ENCODE measurements at regions not wholly inside any gene's neighbourhood (a gene's known extent, or its start where the extent isn't known, plus 50 kb on each side); places are given as distances from the start of the nearest gene placed in this dataset.

- no peak for TF ChIP-seq CTCF (IDR thresholded peaks at IDR 0.05)
- TF ChIP-seq REST (IDR thresholded peaks at IDR 0.05; ENCODE audit: insufficient read depth in 1 of 2, low read depth in 2 of 2, low read length in 1 of 2) = no peak
- no peak for TF ChIP-seq POLR2AphosphoS5 (IDR thresholded peaks at IDR 0.05; ENCODE audit: low read depth, low read length)
- TF ChIP-seq SIN3A (IDR thresholded peaks at IDR 0.05; ENCODE audit: borderline replicate concordance, insufficient read depth, low read depth, low read length) = no peak
Observed at GRCh38 chr13:21965095-21965494, 294.2 kb downstream of the FGF9 start.
